PC-3 (cell line): ENCODE measurements at regions not wholly inside any gene's neighbourhood (a gene's known extent, or its start where the extent isn't known, plus 50 kb on each side); places are given as distances from the start of the nearest gene placed in this dataset.

ENCODE experiments used
- EZH2 ChIP-seq: fragments of 300-600 bp; sonication (generic); IDR thresholded peaks from one replicate; pipeline ENCODE4 v1.6.1; 2017; ENCODE audit warnings: antibody characterized with exemption, mild to moderate bottlenecking, low read length; ENCODE audit not compliant: unreplicated experiment
- TF ChIP-seq, protein P1 (sequence below): fragments of 300-600 bp; sonication (generic); conservative IDR thresholded peaks from 2 replicates; pipeline ENCODE4 v1.5.1; 2017; ENCODE audit warnings: antibody characterized with exemption, low read depth, mild to moderate bottlenecking, low read length

DNA sequence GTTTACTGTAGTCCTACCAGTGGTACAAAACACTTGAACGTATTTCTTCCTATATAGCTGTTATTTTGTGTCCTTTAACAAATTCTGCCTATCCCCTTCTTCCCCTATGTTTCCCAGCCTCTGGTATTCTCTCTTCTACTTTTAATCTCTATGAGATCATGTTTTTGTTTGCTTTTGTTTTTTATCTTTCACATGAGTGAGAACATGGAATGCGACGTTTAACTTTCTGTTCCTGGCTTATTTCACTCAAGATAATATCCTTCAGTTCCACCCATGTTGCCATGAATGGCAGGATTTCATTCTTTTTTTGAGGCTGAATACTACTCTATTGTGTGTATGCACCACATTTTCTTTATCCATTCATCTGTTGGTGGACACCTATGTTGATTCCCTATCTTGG, 634.4 kb upstream of the WWC1 start:
- TF ChIP-seq, protein P1, sequence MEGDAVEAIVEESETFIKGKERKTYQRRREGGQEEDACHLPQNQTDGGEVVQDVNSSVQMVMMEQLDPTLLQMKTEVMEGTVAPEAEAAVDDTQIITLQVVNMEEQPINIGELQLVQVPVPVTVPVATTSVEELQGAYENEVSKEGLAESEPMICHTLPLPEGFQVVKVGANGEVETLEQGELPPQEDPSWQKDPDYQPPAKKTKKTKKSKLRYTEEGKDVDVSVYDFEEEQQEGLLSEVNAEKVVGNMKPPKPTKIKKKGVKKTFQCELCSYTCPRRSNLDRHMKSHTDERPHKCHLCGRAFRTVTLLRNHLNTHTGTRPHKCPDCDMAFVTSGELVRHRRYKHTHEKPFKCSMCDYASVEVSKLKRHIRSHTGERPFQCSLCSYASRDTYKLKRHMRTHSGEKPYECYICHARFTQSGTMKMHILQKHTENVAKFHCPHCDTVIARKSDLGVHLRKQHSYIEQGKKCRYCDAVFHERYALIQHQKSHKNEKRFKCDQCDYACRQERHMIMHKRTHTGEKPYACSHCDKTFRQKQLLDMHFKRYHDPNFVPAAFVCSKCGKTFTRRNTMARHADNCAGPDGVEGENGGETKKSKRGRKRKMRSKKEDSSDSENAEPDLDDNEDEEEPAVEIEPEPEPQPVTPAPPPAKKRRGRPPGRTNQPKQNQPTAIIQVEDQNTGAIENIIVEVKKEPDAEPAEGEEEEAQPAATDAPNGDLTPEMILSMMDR: no peak
- TF ChIP-seq EZH2: no peak
